CD14-positive monocyte (primary cell): ENCODE measurements at regions not wholly inside any gene's neighbourhood (a gene's known extent, or its start where the extent isn't known, plus 50 kb on each side); places are given as distances from the start of the nearest gene placed in this dataset.
"Not testable (repeated sequence)": the region's sequence is repeated elsewhere in the genome, so short reads cannot be mapped to it uniquely, and the experiment has no call there.

Source experiments
- DNase-seq, 3 donors: peaks; one replicate each; pipeline ENCODE4 v3.0.0-alpha.2; 2011 to 2022
- H2AFZ ChIP-seq: 2 replicates; pipeline ENCODE4 v1.6.0; 2012; ENCODE audit warnings: mild to moderate bottlenecking, low read depth, low read length, inconsistent platforms; ENCODE audit not compliant: insufficient read depth, poor library complexity, severe bottlenecking
- H3K27ac ChIP-seq, 2 donors: 1 replicate in 1 of 2; 2 replicates in 1 of 2; pipeline ENCODE4 v1.5.1; 2012 to 2013; ENCODE audit warnings: low read length in 2 of 2, control low read depth in 1 of 2, inconsistent platforms in 1 of 2, low read depth in 1 of 2, mild to moderate bottlenecking in 1 of 2
- H3K27me3 ChIP-seq, 2 donors: one replicate each; pipeline versions ENCODE4 v1.6.0 to v1.6.1; 2011 to 2013; ENCODE audit warnings: low read length in 2 of 2; ENCODE audit not compliant: control insufficient read depth in 2 of 2, insufficient read depth in 2 of 2
- H3K36me3 ChIP-seq, 2 donors: replicated peaks in 1 of 2; 1 replicate in 1 of 2; 2 replicates in 1 of 2; pipeline versions ENCODE4 v1.5.1 to v1.6.1; 2012 to 2013; ENCODE audit warnings: low read length in 2 of 2, control low read depth in 1 of 2, inconsistent platforms in 1 of 2, mild to moderate bottlenecking in 1 of 2; ENCODE audit not compliant: insufficient read depth in 2 of 2, control insufficient read depth in 1 of 2
- H3K4me1 ChIP-seq, 2 donors: 1 replicate in 1 of 2; 2 replicates in 1 of 2; pipeline versions ENCODE4 v1.5.1 to v1.6.1; 2012 to 2013; ENCODE audit warnings: low read length in 2 of 2, control low read depth in 1 of 2, inconsistent platforms in 1 of 2, mild to moderate bottlenecking in 1 of 2, moderate library complexity in 1 of 2; ENCODE audit not compliant: insufficient read depth in 2 of 2, control insufficient read depth in 1 of 2
- H3K4me2 ChIP-seq: replicated peaks from 2 replicates; pipeline ENCODE3; 2012; ENCODE audit warnings: low read length, moderate library complexity, mild to moderate bottlenecking; ENCODE audit not compliant: poor library complexity, severe bottlenecking; ENCODE audit errors: extremely low read depth
- H3K4me3 ChIP-seq, 3 experiments: fragments of 200-600 bp in 1 of 3; sonication (generic) in 1 of 3; replicated peaks in 1 of 3; 1 replicate in 2 of 3; 2 replicates in 1 of 3; pipeline ENCODE4 v1.5.1; 2011 to 2013; ENCODE audit warnings: low read length in 3 of 3, mild to moderate bottlenecking in 3 of 3, control low read depth in 2 of 3, low read depth in 2 of 3, inconsistent platforms in 1 of 3, moderate library complexity in 1 of 3
- H3K79me2 ChIP-seq: 2 replicates; pipeline ENCODE4 v1.6.0; 2012; ENCODE audit warnings: mild to moderate bottlenecking, control low read depth, inconsistent platforms, low read length, moderate library complexity; ENCODE audit not compliant: insufficient read depth
- H3K9ac ChIP-seq: 2 replicates; pipeline ENCODE4 v1.6.0; 2017; ENCODE audit warnings: low read length, mild to moderate bottlenecking; ENCODE audit not compliant: insufficient read depth, poor library complexity, severe bottlenecking
- H3K9me3 ChIP-seq, 2 donors: replicated peaks in 1 of 2; 1 replicate in 1 of 2; 2 replicates in 1 of 2; pipeline versions ENCODE4 v1.5.1 to v1.6.1; 2012 to 2013; ENCODE audit warnings: low read length in 2 of 2, control low read depth in 1 of 2; ENCODE audit not compliant: control insufficient read depth in 1 of 2, insufficient read depth in 1 of 2
- H4K20me1 ChIP-seq: 2 replicates; pipeline ENCODE4 v1.6.0; 2012; ENCODE audit warnings: mild to moderate bottlenecking, low read length, control low read depth, moderate library complexity; ENCODE audit not compliant: insufficient read depth
- H3K27ac Mint-ChIP-seq, 7 donors: one replicate each; pipeline ENCODE4 v1.8.0; 2020; ENCODE audit warnings: mild to moderate bottlenecking in 7 of 7, mixed read lengths in 7 of 7, moderate library complexity in 6 of 7, inconsistent platforms in 2 of 7
- H3K27me3 Mint-ChIP-seq, 3 donors: one replicate each; pipeline ENCODE4 v1.8.0; 2021 to 2022; ENCODE audit warnings: low read depth in 3 of 3, mild to moderate bottlenecking in 3 of 3, mixed read lengths in 3 of 3, moderate library complexity in 3 of 3, inconsistent platforms in 1 of 3
- H3K36me3 Mint-ChIP-seq, 2 donors: one replicate each; pipeline ENCODE4 v1.8.0; 2020; ENCODE audit warnings: mixed read lengths in 2 of 2, inconsistent platforms in 1 of 2, mild to moderate bottlenecking in 1 of 2
- H3K4me1 Mint-ChIP-seq: one replicate; pipeline ENCODE4 v1.8.0; 2020; ENCODE audit warnings: mild to moderate bottlenecking, mixed read lengths
- H3K4me3 Mint-ChIP-seq, 2 donors: one replicate each; pipeline ENCODE4 v1.8.0; 2020; ENCODE audit warnings: mild to moderate bottlenecking in 2 of 2, mixed read lengths in 2 of 2, moderate library complexity in 1 of 2
- H3K9me3 Mint-ChIP-seq, 7 donors: one replicate each; pipeline ENCODE4 v1.8.0; 2020 to 2022; ENCODE audit warnings: mixed read lengths in 7 of 7, mild to moderate bottlenecking in 6 of 7, moderate library complexity in 6 of 7, inconsistent platforms in 2 of 7
- CTCF ChIP-seq: fragments of 200-600 bp; IDR thresholded peaks from one replicate; pipeline ENCODE4 v1.8.0; 2022; ENCODE audit warnings: antibody characterized with exemption, mild to moderate bottlenecking
- WGBS: methylation state at CpG from one replicate; pipeline ENCODE4 v1.1.5; 2013; ENCODE audit warnings: missing lambda C conversion rate; ENCODE audit not compliant: insufficient coverage; 5-methylcytosine and 5-hydroxymethylcytosine counted together
- intact Hi-C, 2 donors: fragments of 100-400 bp; cut with micrococcal nuclease; formaldehyde crosslinking; loops; one replicate each; pipeline versions ENCODE4 v1.15.0 to v1.15.1; 2023

- Histone ChIP-seq H3K79me2 (no peaks in the 10 kb centered on the region), H3K9ac (no peak overlapping the region), H3K4me2 (no peak overlapping the region), H3K27me3 (no peaks in the 10 kb centered on the region), H2AFZ (no peak overlapping the region), H3K4me3 (no peak overlapping the region), H3K4me1 (no peaks in the 10 kb centered on the region), H3K36me3 (no peaks in the 10 kb centered on the region), H3K9me3 (peaks cover 0 to 7% of the 10 kb centered on the region in 2 donors), H3K27ac (no peak overlapping the region), H4K20me1 (no peaks in the 10 kb centered on the region)
- WGBS, result no CpG with 5 or more reads among the region's 4 CpGs
- H3K27ac Mint-ChIP-seq, result no peak overlapping the region
- H3K27me3 Mint-ChIP-seq, result no peaks in the 10 kb centered on the region
- no peak for TF ChIP-seq CTCF
- peaks cover under 1 to 15% (median 4%) of the 10 kb centered on the region in 7 donors for H3K9me3 Mint-ChIP-seq
- intact Hi-C loops, result no loop called here
- DNase-seq, result no peak
- no peaks in the 10 kb centered on the region for H3K4me1 Mint-ChIP-seq
- H3K4me3 Mint-ChIP-seq, result no peak overlapping the region
- H3K36me3 Mint-ChIP-seq, result no peaks in the 10 kb centered on the region
Measured at GRCh38 chr5:21574438-21574837, 1278.7 kb downstream of the CDH12 start.

GRCh38 chr5:21573416-21574314, 1279.5 kb downstream of the CDH12 start:
- H3K4me3 Mint-ChIP-seq, result no peak overlapping the region
- H3K27ac Mint-ChIP-seq, result no peak overlapping the region
- H3K27me3 Mint-ChIP-seq, result no peaks in the 10 kb centered on the region
- no CpG with 5 or more reads among the region's 1 CpG for WGBS
- H3K27me3 ChIP-seq, result no peaks in the 10 kb centered on the region
- H3K36me3 ChIP-seq, result no peaks in the 10 kb centered on the region
- H3K4me3 ChIP-seq, result no peak overlapping the region
- H3K36me3 Mint-ChIP-seq, result no peaks in the 10 kb centered on the region
- intact Hi-C loops, result no loop called here
- H4K20me1 ChIP-seq, result no peaks in the 10 kb centered on the region
- H2AFZ ChIP-seq, result no peak overlapping the region
- no peak overlapping the region for H3K4me2 ChIP-seq
- H3K9me3 Mint-ChIP-seq, result peaks cover 0 to 13% (median 4%) of the 10 kb centered on the region in 7 donors
- no peak for TF ChIP-seq CTCF
- DNase-seq, result no peak
- H3K4me1 Mint-ChIP-seq, result no peaks in the 10 kb centered on the region
- no peak overlapping the region for H3K27ac ChIP-seq
- no peaks in the 10 kb centered on the region for H3K4me1 ChIP-seq
- no peak overlapping the region for H3K9ac ChIP-seq
- H3K79me2 ChIP-seq, result no peaks in the 10 kb centered on the region
- peaks cover 0 to 7% of the 10 kb centered on the region in 2 donors for H3K9me3 ChIP-seq

- H3K27me3 Mint-ChIP-seq, H2AFZ ChIP-seq, H3K27ac Mint-ChIP-seq, H3K36me3 ChIP-seq, H3K4me3 ChIP-seq, H3K27ac ChIP-seq, H3K27me3 ChIP-seq, H3K9me3 ChIP-seq, H3K36me3 Mint-ChIP-seq, H3K4me3 Mint-ChIP-seq, H3K9me3 Mint-ChIP-seq, H3K4me1 ChIP-seq, H3K4me2 ChIP-seq, H4K20me1 ChIP-seq, intact Hi-C loops, H3K9ac ChIP-seq, H3K4me1 Mint-ChIP-seq, DNase-seq, H3K79me2 ChIP-seq: not testable (repeated sequence)
- WGBS, result 67% methylated on average over 1 of the region's 1 CpG
Measured at GRCh38 chr5:21571196-21571595, 1281.9 kb downstream of the CDH12 start.
